ENCODE measurements at regions not wholly inside any gene's neighbourhood (a gene's known extent, or its start where the extent isn't known, plus 50 kb on each side); places are given as distances from the start of the nearest gene placed in this dataset.

GRCh38 chr6:9112544-9112943, 677.2 kb upstream of the SLC35B3 start:
- no peak for DNase-seq (ENCODE audit: low spot score)

GRCh38 chr6:9103876-9104521, 668.7 kb upstream of the SLC35B3 start:
- DNase-seq (ENCODE audit: low spot score), result no peak

GRCh38 chr6:9101920-9102319, 666.6 kb upstream of the SLC35B3 start:
- no peak for DNase-seq (ENCODE audit: low spot score)

- DNase-seq (ENCODE audit: low spot score), result no peak
These were observed 665.7 kb upstream of the SLC35B3 start for GRCh38 chr6:9100869-9101580.

- no peak for DNase-seq (ENCODE audit: low spot score)
These were observed 660.4 kb upstream of the SLC35B3 start for GRCh38 chr6:9095729-9096128.

GRCh38 chr6:9095137-9095536, 659.8 kb upstream of the SLC35B3 start:
- DNase-seq (ENCODE audit: low spot score), result no peak

- no peak for DNase-seq (ENCODE audit: low spot score)
These were observed 654.4 kb upstream of the SLC35B3 start for GRCh38 chr6:9089724-9090123.

- DNase-seq (ENCODE audit: low spot score), result no peak
These were observed 652.1 kb upstream of the SLC35B3 start for GRCh38 chr6:9087470-9087869.

- DNase-seq (ENCODE audit: low spot score), result no peak
These were observed 651.0 kb upstream of the SLC35B3 start for GRCh38 chr6:9086331-9086730.

- DNase-seq (ENCODE audit: low spot score), result no peak
These were observed 650.3 kb upstream of the SLC35B3 start for GRCh38 chr6:9085709-9086070.

DNA sequence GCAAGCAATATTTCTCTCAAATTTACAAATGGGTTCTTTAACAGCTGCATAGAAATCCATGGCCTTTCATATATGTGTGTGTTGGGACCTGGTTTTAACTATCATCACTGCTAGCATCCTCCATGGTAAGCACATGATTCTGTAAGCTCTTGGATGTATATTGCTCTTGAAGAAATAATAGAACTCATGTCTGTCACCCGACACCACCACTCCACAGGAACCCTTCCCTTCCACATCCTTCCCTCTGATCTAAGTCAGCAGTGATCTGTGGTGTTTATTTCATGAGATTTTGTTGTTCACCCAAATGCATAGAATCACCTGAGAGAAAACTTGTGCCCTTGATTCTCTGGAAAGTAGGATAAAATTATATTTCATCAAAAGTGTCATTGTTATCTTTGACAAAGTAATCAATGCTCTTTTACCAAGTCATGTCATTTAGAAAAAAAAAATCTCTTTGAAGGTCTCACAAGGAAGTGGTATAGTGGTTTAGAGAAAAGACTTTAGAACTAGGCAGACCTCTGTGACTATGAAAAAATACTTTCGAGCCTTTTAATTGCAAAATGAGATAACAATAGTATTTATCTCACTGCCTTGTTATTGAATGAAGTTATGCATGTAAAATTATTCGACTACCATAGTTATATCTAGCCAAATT, 649.8 kb upstream of the SLC35B3 start:
- no peak for DNase-seq (ENCODE audit: low spot score)

DNA sequence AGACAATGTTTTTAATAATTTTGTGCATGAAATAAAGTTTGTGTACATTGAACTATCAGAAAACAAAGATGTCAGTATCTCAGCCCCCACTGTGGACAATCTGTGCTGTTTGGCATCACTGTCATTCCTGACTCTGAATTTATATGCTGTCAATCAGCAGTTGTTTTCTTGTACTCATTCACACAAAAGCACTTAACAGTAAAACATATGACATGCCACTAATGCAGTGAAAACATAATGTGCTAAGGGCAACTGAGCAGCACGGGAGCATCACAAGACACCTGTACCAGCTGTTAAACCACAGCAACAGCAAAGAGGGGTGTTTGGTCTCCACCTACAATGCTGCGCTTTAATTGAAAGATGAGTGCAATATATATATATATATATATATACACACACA, 647.8 kb upstream of the SLC35B3 start:
- DNase-seq (ENCODE audit: low spot score), result no peak

DNA sequence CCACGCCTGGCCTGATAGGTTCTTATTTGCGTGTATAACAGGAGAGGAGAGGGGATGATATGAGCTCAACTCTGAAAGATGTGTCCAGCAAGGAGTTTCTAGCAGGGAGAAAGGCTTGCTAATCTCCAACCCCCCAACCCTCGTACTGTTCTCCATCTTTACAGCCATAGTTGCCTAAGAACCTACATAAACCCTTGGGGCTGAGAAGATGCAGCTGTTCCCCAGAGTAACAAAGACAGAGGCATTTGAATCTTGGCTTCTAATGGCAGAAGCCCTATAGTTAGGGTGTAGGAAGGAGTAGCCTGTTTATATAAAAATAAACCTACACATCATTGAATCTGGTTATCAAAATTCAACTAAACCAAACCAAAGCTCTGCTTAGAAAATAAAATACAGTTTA, 631.4 kb upstream of the SLC35B3 start:
- no peak for DNase-seq (ENCODE audit: low spot score)

DNA sequence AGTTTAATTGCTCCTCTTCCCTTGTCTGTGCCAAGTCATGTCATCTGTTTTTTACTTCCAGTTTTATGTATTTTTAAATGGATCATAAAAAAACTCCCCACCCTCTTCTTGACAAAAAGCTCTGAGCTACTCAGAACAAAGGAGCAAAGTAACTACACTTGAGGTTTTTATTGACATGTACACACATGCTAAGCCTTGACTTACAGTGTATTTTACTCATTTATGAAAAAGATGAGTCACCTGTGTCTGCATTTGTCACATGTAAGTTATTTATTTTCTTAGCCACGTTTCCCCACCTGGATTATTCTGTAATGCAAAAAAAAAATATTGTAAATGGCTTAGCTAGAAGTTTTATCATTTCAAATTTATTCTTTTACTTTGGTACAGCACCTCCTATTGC, 628.8 kb upstream of the SLC35B3 start:
- no peak for DNase-seq (ENCODE audit: low spot score)

DNA sequence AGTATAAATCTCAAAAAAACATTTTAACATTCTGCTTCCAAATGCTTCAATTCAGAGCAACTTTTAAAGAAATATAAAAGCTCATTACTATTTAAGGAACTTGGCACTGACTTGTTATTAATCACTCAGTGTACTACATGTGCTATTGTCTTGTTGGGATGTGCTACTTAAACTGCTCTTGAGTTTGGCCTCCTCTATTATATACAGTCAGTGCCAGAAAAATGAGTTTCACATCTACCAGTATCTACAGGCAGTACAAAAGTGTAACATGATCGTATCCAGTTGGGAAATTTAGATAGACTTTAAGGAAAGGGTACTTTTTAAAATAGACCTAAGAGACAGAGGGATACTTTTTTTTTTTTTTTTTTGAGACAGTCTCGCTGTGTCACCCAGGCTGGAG, 627.3 kb upstream of the SLC35B3 start:
- no peak for DNase-seq (ENCODE audit: low spot score)

- no peak for DNase-seq (ENCODE audit: low spot score)
These were observed 622.6 kb upstream of the SLC35B3 start for GRCh38 chr6:9057937-9058336.

DNA sequence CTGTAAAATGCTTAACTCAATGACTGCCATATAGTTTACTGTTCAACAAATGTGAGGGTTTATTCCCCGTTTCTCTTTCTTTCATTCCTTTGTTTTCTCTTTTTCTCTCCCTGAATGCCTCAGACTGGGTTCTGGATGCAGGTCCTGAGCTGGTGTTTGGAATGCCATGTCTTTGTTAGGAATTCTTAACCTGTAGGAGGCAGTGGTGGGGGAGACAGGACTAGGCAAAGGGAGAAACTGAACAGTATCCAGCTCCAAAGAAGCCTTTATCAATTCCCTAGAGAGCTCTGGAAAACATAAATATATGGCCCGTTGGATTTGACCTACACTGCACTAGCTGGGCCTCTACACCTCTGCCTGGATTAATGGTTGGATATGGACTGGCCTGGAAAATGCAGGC, 621.2 kb upstream of the SLC35B3 start:
- DNase-seq (ENCODE audit: low spot score), result no peak

GRCh38 chr6:9044426-9044825, 609.1 kb upstream of the SLC35B3 start:
- DNase-seq (ENCODE audit: low spot score), result no peak

DNA sequence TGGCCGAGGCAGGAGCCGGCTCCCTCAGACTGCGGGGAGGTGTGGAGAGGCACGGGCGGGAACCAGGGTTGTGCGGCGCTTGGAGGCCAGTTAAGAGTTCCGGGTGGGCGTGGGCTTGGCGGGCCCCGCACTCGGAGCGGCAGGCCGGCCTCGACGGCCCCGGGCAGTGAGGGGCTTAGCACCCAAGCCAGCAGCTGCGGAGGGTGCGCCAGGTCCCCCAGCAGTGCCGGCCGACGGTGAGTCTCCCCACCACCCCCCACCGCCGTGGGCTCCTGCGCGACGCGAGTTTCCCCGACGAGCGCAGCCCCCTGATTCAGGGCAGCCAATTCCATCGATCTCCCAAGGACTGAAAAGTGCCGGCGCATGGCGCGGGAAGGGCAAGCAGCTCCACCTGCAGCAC, 605.4 kb upstream of the SLC35B3 start:
- DNase-seq (ENCODE audit: low spot score), result no peak

GRCh38 chr6:9039258-9039657, 603.9 kb upstream of the SLC35B3 start:
- no peak for DNase-seq (ENCODE audit: low spot score)

DNA sequence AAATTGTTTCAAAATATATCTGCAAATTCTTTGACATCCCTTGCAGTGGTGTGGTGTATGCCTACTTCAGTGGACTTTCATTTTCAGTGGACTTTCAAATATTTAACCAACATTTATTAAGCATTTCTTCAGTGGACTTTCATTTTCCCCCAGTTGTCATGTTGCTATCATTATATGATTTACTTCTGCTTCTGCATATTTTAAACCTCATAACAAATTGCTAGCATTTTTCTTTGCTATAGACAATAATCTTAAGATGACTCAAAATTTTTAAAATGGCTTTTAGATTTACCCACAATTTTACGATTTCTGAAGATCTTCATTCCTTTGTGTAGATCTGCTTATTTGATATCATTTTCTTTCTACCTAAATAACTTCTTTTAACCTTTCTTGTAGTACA, 592.7 kb upstream of the SLC35B3 start:
- no peak for DNase-seq (ENCODE audit: low spot score)

DNA sequence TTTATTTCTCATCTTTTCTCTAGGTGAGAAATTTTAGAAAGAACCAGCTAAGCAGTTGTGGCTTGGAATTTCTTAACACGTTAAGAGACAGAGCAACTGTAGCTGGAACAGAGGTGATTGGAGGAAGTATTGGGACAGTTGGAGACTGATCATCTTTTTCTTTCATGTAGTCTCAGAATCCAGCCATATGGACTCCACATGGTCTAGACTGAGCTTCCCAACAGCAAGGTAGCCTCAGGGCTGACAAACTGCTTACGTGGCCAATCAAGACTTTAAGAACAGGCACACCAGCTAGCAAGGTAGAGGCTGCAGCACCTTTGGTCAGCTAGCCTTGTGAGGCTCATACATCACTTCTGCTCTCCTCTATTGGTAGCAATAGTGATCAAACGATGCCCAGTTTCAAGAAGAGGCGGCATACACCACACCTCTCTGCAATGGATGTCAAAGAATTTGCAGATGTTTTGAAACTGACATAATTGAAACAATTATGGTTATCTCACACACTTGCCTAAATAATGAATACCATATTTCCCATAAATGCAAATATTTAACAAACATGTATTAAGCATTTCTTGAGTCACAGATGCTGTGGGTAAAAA, 590.5 kb upstream of the SLC35B3 start:
- DNase-seq (ENCODE audit: low spot score), result no peak

DNA sequence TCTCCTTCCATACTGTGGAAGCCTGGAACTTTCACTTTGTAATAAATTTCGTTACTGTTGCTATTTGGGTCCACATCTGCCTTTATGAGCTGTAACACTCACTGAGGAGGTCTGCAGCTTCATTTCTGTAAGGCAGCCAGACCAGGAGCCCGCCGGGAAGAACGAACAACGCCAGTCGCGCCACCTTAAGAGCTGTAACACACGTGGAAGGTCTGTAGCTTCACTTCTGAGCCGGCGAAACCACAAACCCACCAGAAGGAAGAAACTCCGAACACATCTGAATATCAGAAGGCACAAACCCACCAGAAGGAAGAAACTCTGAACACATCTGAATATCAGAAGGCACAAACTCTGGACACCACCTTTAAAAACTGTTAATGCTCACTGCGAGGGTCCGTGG, 589.9 kb upstream of the SLC35B3 start:
- no peak for DNase-seq (ENCODE audit: low spot score)
